HL-60 (cell line): ENCODE measurements at regions not wholly inside any gene's neighbourhood (a gene's known extent, or its start where the extent isn't known, plus 50 kb on each side); places are given as distances from the start of the nearest gene placed in this dataset.

Experiments used
- DNase-seq, 2 experiments: peaks; one replicate each; pipeline ENCODE4 v3.0.0-alpha.2; 2010 to 2020; ENCODE audit warnings: low read depth in 1 of 2, low spot score in 1 of 2
- H3K27ac ChIP-seq: fragments of 250-450 bp; sonication (Bioruptor Pico); replicated peaks from 2 replicates; pipeline ENCODE4 v1.5.1; 2020; ENCODE audit warnings: mild to moderate bottlenecking, moderate library complexity
- H3K27me3 ChIP-seq: fragments of 250-450 bp; sonication (Bioruptor Pico); 2 replicates; pipeline ENCODE4 v1.5.1; 2021; ENCODE audit warnings: mild to moderate bottlenecking, moderate library complexity; ENCODE audit not compliant: insufficient read depth, poor library complexity, severe bottlenecking
- H3K4me3 ChIP-seq: replicated peaks from 2 replicates; pipeline ENCODE4 v1.5.1; 2011; ENCODE audit warnings: mild to moderate bottlenecking, control low read depth, low read length; ENCODE audit not compliant: insufficient read depth
- GABPA ChIP-seq: IDR thresholded peaks from 2 replicates; pipeline ENCODE4 v1.6.1; 2012; ENCODE audit warnings: low read depth
- POLR2AphosphoS5 ChIP-seq: IDR thresholded peaks from 2 replicates; pipeline ENCODE4 v1.6.1; 2012; ENCODE audit warnings: low read depth
- REST ChIP-seq: IDR thresholded peaks from 2 replicates; pipeline ENCODE4 v1.6.1; 2012; ENCODE audit warnings: low read depth; ENCODE audit not compliant: insufficient replicate concordance
- SPI1 ChIP-seq: IDR thresholded peaks from 2 replicates; pipeline ENCODE4 v1.6.1; 2012; ENCODE audit warnings: low read depth, mild to moderate bottlenecking, borderline replicate concordance
- TF ChIP-seq, protein P1 (sequence below): IDR thresholded peaks from one replicate; pipeline ENCODE4 v1.5.1; 2011; ENCODE audit warnings: low read length, control low read depth, inconsistent platforms; ENCODE audit not compliant: insufficient read depth

DNA sequence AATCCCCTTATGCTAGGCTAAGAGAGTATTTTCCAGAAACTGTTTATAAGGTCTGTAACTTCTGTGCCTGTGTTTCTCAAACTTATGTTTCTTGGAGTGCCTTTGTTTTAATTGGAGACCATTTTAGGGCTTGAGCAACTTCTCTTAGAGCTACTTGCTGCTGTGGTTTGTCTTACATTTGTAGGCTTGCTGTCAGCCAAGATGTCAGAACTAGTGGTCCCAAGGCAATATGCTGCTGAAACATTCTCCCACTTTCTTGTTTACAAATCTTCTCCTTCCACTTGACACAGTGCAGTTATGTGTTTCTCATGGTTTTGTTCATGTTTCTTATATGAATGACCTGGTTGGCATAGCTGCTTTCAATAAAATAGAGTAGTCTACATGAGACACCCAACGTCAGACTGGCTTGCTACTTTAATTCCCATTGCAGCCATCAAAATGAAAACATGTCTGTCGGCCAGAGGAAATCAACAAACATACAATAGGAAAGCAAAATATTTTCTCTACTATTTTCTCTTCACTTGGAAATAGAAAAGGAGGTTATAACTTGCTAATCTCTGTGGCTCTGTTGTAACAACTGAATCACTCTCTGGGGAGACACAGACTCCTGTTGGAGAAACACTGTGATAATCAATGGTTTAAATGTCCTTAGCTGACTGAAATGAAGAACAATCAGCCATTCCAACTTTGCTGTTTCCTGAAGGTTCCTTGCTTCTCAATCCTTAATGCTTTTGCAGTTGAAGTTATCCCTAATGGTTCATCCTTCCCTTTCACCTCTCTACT, 426.4 kb downstream of the PDGFC start:
- no peak for DNase-seq
- no peak for TF ChIP-seq POLR2AphosphoS5
- no peak for TF ChIP-seq SPI1
- TF ChIP-seq GABPA, result no peak
- no peak for TF ChIP-seq REST
- TF ChIP-seq, protein P1, sequence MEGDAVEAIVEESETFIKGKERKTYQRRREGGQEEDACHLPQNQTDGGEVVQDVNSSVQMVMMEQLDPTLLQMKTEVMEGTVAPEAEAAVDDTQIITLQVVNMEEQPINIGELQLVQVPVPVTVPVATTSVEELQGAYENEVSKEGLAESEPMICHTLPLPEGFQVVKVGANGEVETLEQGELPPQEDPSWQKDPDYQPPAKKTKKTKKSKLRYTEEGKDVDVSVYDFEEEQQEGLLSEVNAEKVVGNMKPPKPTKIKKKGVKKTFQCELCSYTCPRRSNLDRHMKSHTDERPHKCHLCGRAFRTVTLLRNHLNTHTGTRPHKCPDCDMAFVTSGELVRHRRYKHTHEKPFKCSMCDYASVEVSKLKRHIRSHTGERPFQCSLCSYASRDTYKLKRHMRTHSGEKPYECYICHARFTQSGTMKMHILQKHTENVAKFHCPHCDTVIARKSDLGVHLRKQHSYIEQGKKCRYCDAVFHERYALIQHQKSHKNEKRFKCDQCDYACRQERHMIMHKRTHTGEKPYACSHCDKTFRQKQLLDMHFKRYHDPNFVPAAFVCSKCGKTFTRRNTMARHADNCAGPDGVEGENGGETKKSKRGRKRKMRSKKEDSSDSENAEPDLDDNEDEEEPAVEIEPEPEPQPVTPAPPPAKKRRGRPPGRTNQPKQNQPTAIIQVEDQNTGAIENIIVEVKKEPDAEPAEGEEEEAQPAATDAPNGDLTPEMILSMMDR, result no peak
- Histone ChIP-seq H3K27ac (no peak overlapping the region), H3K4me3 (no peak overlapping the region), H3K27me3 (no peaks in the 10 kb centered on the region)

DNA sequence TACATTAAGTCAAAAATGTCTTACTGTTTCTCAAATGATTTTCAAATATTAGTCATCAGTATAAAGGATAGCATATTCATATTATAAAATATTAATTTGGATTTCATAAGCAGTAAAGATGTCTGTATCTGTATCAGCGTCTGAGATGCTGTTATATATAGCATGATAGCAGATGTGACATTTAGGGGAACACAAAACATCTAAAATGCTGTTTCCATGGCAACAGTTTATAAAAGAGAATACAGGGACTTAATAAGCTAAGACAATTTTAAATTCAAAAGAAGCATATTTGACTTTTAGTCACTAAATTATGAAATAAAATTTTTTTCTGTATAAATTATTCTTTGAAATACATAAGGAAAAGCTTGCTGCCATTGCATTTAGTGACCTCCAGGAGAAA, 432.2 kb downstream of the PDGFC start:
- TF ChIP-seq, protein P1, result no peak
- no peak for TF ChIP-seq POLR2AphosphoS5
- no peak for TF ChIP-seq SPI1
- no peak for TF ChIP-seq GABPA
- no peak for TF ChIP-seq REST
- DNase-seq, result no peak
- no peaks in the 10 kb centered on the region for H3K27me3 ChIP-seq
- H3K4me3 ChIP-seq, result no peak overlapping the region
- no peak overlapping the region for H3K27ac ChIP-seq

DNA sequence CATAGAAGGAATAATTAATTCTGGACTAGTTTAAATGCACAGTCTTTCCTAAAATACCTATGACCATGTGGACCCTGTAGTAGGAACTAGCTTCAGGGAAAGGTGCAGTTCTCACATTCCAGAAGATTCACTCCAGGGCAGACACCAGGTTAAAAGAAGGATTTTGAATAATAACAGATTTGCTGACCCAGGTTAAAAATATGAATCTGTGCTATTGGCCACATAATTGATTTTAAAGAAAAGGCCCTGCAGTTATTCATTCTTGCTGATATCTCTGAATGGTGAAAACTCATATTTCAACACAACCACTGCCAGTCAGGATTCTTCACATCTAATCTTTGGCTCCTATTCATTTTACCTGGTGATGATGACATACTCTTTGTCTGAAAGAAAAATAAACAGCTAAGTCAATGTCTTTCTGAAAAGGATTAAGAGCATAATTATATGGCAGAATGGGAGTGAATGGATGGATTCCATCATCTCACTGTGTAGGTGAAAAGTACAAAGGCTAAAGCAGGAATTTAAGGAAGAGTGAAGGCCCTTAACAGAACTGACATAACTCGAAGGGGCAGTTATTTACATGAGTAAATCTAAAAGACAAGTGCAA, 432.8 kb downstream of the PDGFC start:
- Histone ChIP-seq H3K27me3 (no peaks in the 10 kb centered on the region), H3K4me3 (no peak overlapping the region), H3K27ac (no peak overlapping the region)
- TF ChIP-seq POLR2AphosphoS5, result no peak
- no peak for TF ChIP-seq SPI1
- TF ChIP-seq, protein P1, result no peak
- TF ChIP-seq REST, result no peak
- no peak for TF ChIP-seq GABPA
- no peak for DNase-seq
